ENCODE measurements at regions not wholly inside any gene's neighbourhood (a gene's known extent, or its start where the extent isn't known, plus 50 kb on each side); places are given as distances from the start of the nearest gene placed in this dataset.
"Not testable (repeated sequence)": the region's sequence is repeated elsewhere in the genome, so short reads cannot be mapped to it uniquely, and the experiment has no call there.

DNA sequence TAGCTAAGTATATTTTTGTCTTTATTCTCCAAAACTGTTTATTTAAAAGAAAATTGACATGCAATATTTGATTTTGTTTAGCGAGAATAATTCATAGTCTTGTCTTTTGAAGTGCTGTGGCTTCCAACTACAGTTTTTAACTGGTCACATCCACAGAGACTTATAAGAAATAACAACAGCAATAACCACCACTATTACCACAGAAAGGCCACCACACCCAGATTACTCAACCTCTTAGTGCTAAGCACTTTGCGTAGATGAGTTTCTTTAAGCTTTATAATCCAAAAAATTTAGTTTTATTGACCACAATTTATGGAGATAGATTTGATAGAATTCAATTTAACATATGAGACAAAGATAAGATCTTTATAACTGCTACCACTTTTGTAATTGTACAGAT lies 468.4 kb upstream of the UBE2E2 start:
- Mint-ChIP-seq H3K4me1 (ENCODE audit: low read depth) (no peaks in the 10 kb centered on the region), H3K27ac (no peak overlapping the region), H3K4me3 (no peak overlapping the region), H3K27me3 (no peaks in the 10 kb centered on the region), H3K9me3 (peaks cover 10% of the 10 kb centered on the region), H3K36me3 (ENCODE audit: low read depth) (no peaks in the 10 kb centered on the region)
- intact Hi-C loops (cut with DNase I, micrococcal nuclease): no loop called here
- CTCF ChIA-PET: no interaction called here
- no peak for ATAC-seq (ENCODE audit: poor library complexity)
- Histone ChIP-seq H3K4me1 (ENCODE audit: insufficient read depth, low read length) (no peaks in the 10 kb centered on the region), H3K4me3 (ENCODE audit: low read length) (no peak overlapping the region), H3K27me3 (ENCODE audit: control insufficient read depth in 1 of 2, insufficient read depth in 2 of 2, low read length in 2 of 2) (no peaks in the 10 kb centered on the region), H3K27ac (ENCODE audit: low read depth in 1 of 2, low read length in 2 of 2) (no peak overlapping the region), H3K36me3 (ENCODE audit: insufficient read depth, low read length) (no peaks in the 10 kb centered on the region), H3K9me3 (ENCODE audit: control insufficient read depth in 1 of 2, insufficient read depth in 1 of 2, low read length in 2 of 2) (no peaks in the 10 kb centered on the region)
- POLR2A ChIA-PET: no interaction called here
- TF ChIP-seq CTCF (IDR thresholded peaks at IDR 0.05): no peak
- no peak for DNase-seq

DNA sequence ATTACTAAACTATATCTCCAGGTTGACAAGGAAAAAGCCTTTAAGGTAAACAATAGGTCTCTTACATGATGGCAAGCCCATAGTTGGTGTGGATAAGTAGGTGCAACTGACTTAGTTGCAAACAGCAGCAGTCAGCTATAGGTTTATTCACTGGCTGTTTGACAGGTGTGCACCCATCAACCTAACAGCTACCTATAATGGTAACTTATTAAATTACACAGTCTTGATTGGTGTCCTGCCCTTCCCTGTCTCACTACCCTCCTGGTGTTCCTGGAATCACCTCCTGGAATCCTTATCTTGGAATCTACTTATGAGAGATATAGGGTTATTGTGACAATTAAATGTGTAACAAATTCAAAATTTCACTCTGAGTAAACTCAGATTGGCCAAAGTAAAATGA lies 467.8 kb upstream of the UBE2E2 start:
- Histone ChIP-seq H3K4me1 (ENCODE audit: insufficient read depth, low read length) (no peaks in the 10 kb centered on the region), H3K27ac (ENCODE audit: low read depth in 1 of 2, low read length in 2 of 2) (no peak overlapping the region), H3K27me3 (ENCODE audit: control insufficient read depth in 1 of 2, insufficient read depth in 2 of 2, low read length in 2 of 2) (no peaks in the 10 kb centered on the region), H3K36me3 (ENCODE audit: insufficient read depth, low read length) (no peaks in the 10 kb centered on the region), H3K4me3 (ENCODE audit: low read length) (no peak overlapping the region), H3K9me3 (ENCODE audit: control insufficient read depth in 1 of 2, insufficient read depth in 1 of 2, low read length in 2 of 2) (no peaks in the 10 kb centered on the region)
- Mint-ChIP-seq H3K9me3 (peaks cover 10% of the 10 kb centered on the region), H3K4me1 (ENCODE audit: low read depth) (no peaks in the 10 kb centered on the region), H3K4me3 (no peak overlapping the region), H3K27me3 (no peaks in the 10 kb centered on the region), H3K36me3 (ENCODE audit: low read depth) (no peaks in the 10 kb centered on the region), H3K27ac (no peak overlapping the region)
- no peak for DNase-seq
- ChIA-PET POLR2A (no interaction called here), CTCF (no interaction called here)
- TF ChIP-seq CTCF (IDR thresholded peaks at IDR 0.05): no peak
- ATAC-seq (ENCODE audit: poor library complexity): no peak
- intact Hi-C loops (cut with DNase I, micrococcal nuclease): no loop called here

GRCh38 chr3:22743386-22743785 lies 459.7 kb upstream of the UBE2E2 start:
- intact Hi-C loops (cut with DNase I, micrococcal nuclease); H3K9me3 ChIP-seq (ENCODE audit: control insufficient read depth in 1 of 2, insufficient read depth in 1 of 2, low read length in 2 of 2); H3K9me3 Mint-ChIP-seq; H3K36me3 Mint-ChIP-seq (ENCODE audit: low read depth); H3K4me1 ChIP-seq (ENCODE audit: insufficient read depth, low read length); POLR2A ChIA-PET; DNase-seq; CTCF ChIA-PET; H3K4me1 Mint-ChIP-seq (ENCODE audit: low read depth); H3K4me3 Mint-ChIP-seq; H3K36me3 ChIP-seq (ENCODE audit: insufficient read depth, low read length); ATAC-seq (ENCODE audit: poor library complexity); H3K4me3 ChIP-seq (ENCODE audit: low read length); H3K27ac Mint-ChIP-seq; H3K27ac ChIP-seq (ENCODE audit: low read depth in 1 of 2, low read length in 2 of 2); H3K27me3 Mint-ChIP-seq; H3K27me3 ChIP-seq (ENCODE audit: control insufficient read depth in 1 of 2, insufficient read depth in 2 of 2, low read length in 2 of 2): not testable (repeated sequence)

GRCh38 chr3:22745321-22745720 lies 457.8 kb upstream of the UBE2E2 start:
- Histone ChIP-seq H3K4me1 (ENCODE audit: insufficient read depth, low read length) (no peaks in the 10 kb centered on the region), H3K9me3 (ENCODE audit: control insufficient read depth in 1 of 2, insufficient read depth in 1 of 2, low read length in 2 of 2) (peaks cover 0 to 8% of the 10 kb centered on the region in 2 experiments), H3K27me3 (ENCODE audit: control insufficient read depth in 1 of 2, insufficient read depth in 2 of 2, low read length in 2 of 2) (no peaks in the 10 kb centered on the region), H3K27ac (ENCODE audit: low read depth in 1 of 2, low read length in 2 of 2) (no peak overlapping the region), H3K4me3 (ENCODE audit: low read length) (no peak overlapping the region), H3K36me3 (ENCODE audit: insufficient read depth, low read length) (no peaks in the 10 kb centered on the region)
- TF ChIP-seq CTCF (IDR thresholded peaks at IDR 0.05): no peak
- Mint-ChIP-seq H3K9me3 (peaks cover 5% of the 10 kb centered on the region), H3K4me3 (no peak overlapping the region), H3K27me3 (no peaks in the 10 kb centered on the region), H3K27ac (no peak overlapping the region), H3K36me3 (ENCODE audit: low read depth) (no peaks in the 10 kb centered on the region), H3K4me1 (ENCODE audit: low read depth) (no peaks in the 10 kb centered on the region)
- DNase-seq: no peak
- ChIA-PET CTCF (no interaction called here), POLR2A (no interaction called here)
- intact Hi-C loops (cut with DNase I, micrococcal nuclease): no loop called here
- ATAC-seq (ENCODE audit: poor library complexity): no peak

All from CD4-positive, alpha-beta T cell (primary cell).